ENCODE measurements at regions not wholly inside any gene's neighbourhood (a gene's known extent, or its start where the extent isn't known, plus 50 kb on each side); places are given as distances from the start of the nearest gene placed in this dataset.

DNA sequence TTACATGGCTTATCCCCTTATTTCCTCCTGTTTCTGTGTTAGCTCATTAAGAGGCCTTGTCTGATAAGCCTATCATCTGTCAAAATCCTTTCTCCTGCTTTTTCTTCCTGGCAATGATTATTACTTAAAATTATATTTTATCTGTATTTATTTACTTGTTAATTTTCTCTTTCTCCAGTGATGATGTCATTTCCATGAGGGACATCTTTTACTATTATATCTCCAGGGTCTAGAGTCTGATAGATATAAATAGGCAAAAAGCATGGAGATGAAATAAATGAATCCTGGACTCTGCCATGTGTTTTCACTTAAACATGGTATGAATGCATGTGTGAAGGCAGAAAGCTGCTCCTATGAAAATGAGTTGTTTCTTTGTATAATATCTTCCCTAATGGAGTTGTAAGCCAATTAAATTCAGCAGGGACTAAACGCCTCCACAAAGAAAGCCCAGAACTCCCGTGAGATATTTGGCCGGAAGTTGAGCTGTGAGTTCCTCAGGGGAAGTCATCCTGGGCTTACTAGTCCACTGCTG is 375.2 kb downstream of the TUSC7 start:
- no peaks in the 10 kb centered on the region for H3K4me1 Mint-ChIP-seq
- no peaks in the 10 kb centered on the region for H3K27me3 Mint-ChIP-seq
- no peak overlapping the region for H3K27ac Mint-ChIP-seq
- peaks cover 2% of the 10 kb centered on the region for H3K36me3 Mint-ChIP-seq
- H3K9me3 Mint-ChIP-seq = no peaks in the 10 kb centered on the region
- H3K4me3 Mint-ChIP-seq = no peak overlapping the region

DNA sequence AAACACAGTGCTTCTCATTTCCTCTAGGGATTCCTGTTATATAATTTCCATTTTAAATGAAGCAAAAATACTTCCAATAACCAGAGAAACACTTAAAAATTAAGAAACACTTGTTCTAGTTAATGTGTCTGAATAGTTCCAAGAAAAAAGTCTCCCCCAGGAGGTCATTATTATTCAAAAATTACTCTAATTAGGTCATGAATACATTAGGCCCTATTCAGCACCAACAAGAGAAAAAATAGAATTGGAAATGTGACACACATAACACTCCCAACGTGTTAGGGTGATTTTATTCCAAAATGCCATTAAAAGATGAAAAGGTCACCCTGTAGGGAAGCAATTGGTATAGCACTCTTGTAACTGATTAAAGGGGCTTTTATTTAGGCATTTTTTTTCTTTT is 382.1 kb downstream of the TUSC7 start:
- no peaks in the 10 kb centered on the region for H3K9me3 Mint-ChIP-seq
- H3K36me3 Mint-ChIP-seq = peaks cover 2% of the 10 kb centered on the region
- H3K4me1 Mint-ChIP-seq = no peaks in the 10 kb centered on the region
- peaks cover 2% of the 10 kb centered on the region for H3K27me3 Mint-ChIP-seq
- no peak overlapping the region for H3K27ac Mint-ChIP-seq
- no peak overlapping the region for H3K4me3 Mint-ChIP-seq

DNA sequence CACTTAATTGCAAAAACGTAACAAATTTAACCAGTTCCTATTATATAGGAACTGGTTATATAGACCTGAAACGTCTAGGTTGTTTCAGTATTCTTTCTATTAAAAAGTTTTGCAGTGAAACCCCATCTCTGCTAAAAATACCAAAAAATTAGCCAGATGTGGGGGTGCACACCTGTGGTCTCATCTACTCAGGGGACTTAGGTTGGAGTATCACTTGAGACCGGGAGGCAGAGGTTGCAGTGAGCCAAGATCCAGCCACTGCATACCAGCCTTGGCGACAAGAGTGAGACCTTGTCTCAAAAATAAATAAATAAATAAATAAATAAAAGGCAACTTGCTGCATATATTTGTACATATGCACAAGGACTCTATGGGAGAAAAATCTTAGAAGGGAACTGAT is 387.0 kb downstream of the TUSC7 start:
- peaks cover 2% of the 10 kb centered on the region for H3K27me3 Mint-ChIP-seq
- H3K36me3 Mint-ChIP-seq = no peaks in the 10 kb centered on the region
- H3K4me3 Mint-ChIP-seq = no peak overlapping the region
- no peak overlapping the region for H3K27ac Mint-ChIP-seq
- H3K4me1 Mint-ChIP-seq = no peaks in the 10 kb centered on the region
- H3K9me3 Mint-ChIP-seq = no peaks in the 10 kb centered on the region

DNA sequence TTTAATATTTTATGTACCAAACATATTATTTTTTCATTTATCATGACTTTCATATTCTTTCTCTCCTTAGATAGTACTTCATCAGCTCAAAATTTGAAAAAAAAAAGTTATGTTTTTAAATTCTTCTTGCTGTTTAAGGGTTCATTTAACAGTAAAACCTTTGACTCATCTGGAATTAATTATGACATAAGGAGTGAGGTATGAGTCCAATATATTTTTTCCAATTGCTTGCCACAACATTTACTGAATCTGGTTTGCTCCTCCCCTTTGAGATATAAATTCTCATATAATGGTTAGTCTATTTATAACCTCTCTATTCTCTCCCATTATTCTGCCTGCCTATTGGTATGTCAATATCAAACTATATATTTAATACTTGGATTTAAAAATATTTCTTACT is 387.8 kb downstream of the TUSC7 start:
- Mint-ChIP-seq H3K27ac (no peak overlapping the region), H3K4me1 (no peaks in the 10 kb centered on the region), H3K27me3 (peaks cover 2% of the 10 kb centered on the region), H3K36me3 (no peaks in the 10 kb centered on the region), H3K9me3 (no peaks in the 10 kb centered on the region), H3K4me3 (no peak overlapping the region)

DNA sequence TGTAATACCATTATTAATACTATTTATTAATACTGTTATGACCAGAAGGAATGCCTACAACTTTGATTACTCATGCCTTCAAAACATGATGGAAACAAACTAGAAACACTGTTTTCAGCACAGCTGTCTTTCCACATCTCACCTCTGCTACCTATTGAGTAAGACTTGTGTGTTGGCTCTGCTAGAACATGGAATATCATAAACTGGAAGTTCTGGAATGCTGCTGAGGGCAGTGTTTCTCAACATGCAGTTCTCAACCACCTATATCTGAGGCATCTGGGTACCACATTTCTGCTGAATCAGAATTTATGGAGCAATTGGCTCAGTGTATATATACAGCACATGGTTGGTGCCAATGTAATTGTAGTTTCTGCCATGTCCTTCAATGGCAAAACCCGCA is 392.1 kb downstream of the TUSC7 start:
- H3K27ac Mint-ChIP-seq = no peak overlapping the region
- H3K36me3 Mint-ChIP-seq = no peaks in the 10 kb centered on the region
- no peaks in the 10 kb centered on the region for H3K4me1 Mint-ChIP-seq
- no peaks in the 10 kb centered on the region for H3K27me3 Mint-ChIP-seq
- no peak overlapping the region for H3K4me3 Mint-ChIP-seq
- H3K9me3 Mint-ChIP-seq = peaks cover 0 to 2% (median 0%) of the 10 kb centered on the region in 3 donors

DNA sequence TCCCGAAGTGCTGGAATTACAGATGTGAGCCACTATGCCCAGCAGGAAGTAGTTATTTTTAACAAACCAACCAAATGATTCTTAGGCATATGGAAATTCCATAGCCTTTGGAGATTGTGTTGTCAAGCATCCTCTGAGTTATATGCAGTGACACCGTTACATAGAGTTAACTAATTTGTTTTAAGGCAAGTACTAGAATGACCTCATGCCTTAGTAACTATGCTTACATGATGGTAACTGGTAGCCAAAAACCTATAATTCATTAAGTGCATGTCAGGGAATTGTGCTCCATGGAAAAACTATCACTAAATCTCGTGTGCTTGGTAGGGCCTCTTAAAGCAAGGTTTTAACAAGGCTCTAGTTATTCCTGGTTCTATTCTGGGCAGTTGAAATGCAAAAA is 392.8 kb downstream of the TUSC7 start:
- Mint-ChIP-seq H3K27me3 (no peaks in the 10 kb centered on the region), H3K4me3 (no peak overlapping the region), H3K27ac (no peak overlapping the region), H3K36me3 (no peaks in the 10 kb centered on the region), H3K9me3 (peaks cover 0 to 2% (median 0%) of the 10 kb centered on the region in 3 donors), H3K4me1 (no peaks in the 10 kb centered on the region)

DNA sequence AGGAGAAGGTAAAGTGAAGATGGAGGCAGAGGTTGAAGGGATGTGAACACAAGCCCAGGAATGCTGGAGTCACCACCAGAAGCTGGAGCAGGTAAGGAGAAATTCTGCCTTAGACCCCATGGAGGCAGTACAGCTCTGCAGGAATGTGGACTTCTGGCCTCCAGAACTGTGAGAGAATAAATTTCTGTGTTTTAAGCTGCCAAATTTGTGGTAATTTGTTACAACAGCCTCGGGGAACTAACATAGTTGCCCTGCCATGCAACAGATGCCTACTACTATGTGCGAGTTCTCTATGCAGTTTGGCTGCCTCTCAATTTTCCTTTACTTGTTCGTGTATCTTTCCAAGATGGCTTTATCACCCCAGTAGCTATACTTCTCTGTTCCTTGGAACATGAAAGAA is 394.1 kb downstream of the TUSC7 start:
- peaks cover 3% of the 10 kb centered on the region for H3K36me3 Mint-ChIP-seq
- H3K27me3 Mint-ChIP-seq = no peaks in the 10 kb centered on the region
- H3K4me1 Mint-ChIP-seq = no peaks in the 10 kb centered on the region
- H3K4me3 Mint-ChIP-seq = no peak overlapping the region
- peaks cover 0 to 4% (median 2%) of the 10 kb centered on the region in 3 donors for H3K9me3 Mint-ChIP-seq
- H3K27ac Mint-ChIP-seq = no peak overlapping the region

DNA sequence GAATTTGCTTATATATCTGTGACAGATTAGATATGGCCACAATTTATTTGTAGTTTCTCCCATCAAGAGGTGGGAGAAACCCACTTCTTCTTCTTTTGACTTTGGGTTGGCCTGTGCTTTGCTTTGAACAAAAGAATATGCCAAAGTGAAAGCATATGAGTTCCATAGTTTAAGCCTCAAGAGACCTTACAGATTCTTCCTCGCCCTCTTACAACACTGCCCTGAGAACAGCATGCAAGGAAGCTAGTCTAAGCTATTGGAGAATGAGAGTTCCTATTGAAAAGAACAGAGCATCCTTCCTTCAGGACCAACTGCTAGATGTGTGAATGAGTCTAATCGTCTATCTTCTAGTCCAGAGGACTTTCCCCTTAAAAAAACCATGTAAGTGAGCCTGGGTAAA is 394.8 kb downstream of the TUSC7 start:
- Mint-ChIP-seq H3K36me3 (peaks cover 3% of the 10 kb centered on the region), H3K27me3 (no peaks in the 10 kb centered on the region), H3K27ac (no peak overlapping the region), H3K4me1 (no peaks in the 10 kb centered on the region), H3K9me3 (peaks cover 0 to 4% (median 2%) of the 10 kb centered on the region in 3 donors), H3K4me3 (no peak overlapping the region)

DNA sequence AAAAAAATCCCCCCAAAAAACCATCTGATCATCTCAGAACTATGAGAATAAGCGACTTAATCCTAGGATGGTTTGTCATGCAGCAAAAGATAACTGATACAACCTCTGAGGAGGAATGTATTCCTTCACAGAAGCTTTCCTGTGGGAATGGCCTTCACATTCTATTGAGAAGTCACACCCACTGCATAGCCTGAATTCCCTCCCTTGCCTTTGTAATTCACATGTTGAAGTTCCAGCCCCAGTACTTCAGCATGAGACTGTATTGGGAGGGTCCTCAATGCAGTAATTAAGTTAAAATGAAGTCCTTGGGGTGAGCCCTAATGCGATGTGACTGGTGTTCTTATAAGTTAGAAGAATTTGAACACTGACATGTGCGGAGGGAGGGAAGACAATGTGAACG is 395.2 kb downstream of the TUSC7 start:
- no peak overlapping the region for H3K27ac Mint-ChIP-seq
- no peaks in the 10 kb centered on the region for H3K4me1 Mint-ChIP-seq
- no peaks in the 10 kb centered on the region for H3K27me3 Mint-ChIP-seq
- H3K4me3 Mint-ChIP-seq = no peak overlapping the region
- peaks cover 0 to 4% (median 2%) of the 10 kb centered on the region in 3 donors for H3K9me3 Mint-ChIP-seq
- peaks cover 3% of the 10 kb centered on the region for H3K36me3 Mint-ChIP-seq

DNA sequence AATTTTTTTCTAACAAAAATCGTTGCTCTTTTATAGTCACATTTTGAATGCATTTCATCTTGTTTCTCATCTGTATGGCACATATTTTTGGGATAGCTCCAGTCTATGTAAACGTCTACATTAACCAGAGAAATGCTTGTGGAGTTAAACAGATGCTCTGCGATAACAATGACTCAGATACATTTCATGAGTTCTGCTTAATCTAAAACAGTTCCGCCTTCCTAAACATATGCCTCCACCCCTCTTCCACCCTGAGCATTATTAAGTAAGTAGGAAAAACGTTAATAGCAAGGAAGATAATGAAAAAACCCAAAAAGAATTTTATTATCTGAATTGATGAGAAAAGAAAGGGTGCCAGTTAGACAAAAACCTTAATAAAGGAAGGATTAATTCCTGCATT is 396.1 kb downstream of the TUSC7 start:
- H3K4me3 Mint-ChIP-seq = no peak overlapping the region
- H3K36me3 Mint-ChIP-seq = peaks cover 3% of the 10 kb centered on the region
- H3K27ac Mint-ChIP-seq = no peak overlapping the region
- no peaks in the 10 kb centered on the region for H3K27me3 Mint-ChIP-seq
- no peaks in the 10 kb centered on the region for H3K4me1 Mint-ChIP-seq
- peaks cover 0 to 4% (median 2%) of the 10 kb centered on the region in 3 donors for H3K9me3 Mint-ChIP-seq

DNA sequence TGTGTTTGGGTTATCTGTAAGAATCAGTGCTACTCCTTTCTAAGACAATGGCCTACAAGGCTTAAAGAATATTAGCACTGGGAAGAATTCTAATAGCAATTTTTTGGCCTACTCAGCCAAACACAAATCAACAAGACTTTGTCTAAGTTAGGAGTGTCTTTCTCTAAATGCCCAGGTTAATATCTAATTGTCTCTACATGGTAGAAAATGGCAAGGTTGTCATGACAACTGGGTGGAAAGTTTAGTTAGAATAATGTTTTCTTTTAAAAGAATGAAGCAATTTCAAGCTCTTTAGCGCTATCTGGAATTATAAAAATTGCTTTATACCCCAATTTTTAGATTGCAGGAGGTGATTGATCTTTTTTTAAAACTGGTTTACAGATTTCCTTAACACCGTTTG is 396.8 kb downstream of the TUSC7 start:
- Mint-ChIP-seq H3K4me1 (no peaks in the 10 kb centered on the region), H3K36me3 (peaks cover 3% of the 10 kb centered on the region), H3K9me3 (peaks cover 0 to 4% (median 2%) of the 10 kb centered on the region in 3 donors)

DNA sequence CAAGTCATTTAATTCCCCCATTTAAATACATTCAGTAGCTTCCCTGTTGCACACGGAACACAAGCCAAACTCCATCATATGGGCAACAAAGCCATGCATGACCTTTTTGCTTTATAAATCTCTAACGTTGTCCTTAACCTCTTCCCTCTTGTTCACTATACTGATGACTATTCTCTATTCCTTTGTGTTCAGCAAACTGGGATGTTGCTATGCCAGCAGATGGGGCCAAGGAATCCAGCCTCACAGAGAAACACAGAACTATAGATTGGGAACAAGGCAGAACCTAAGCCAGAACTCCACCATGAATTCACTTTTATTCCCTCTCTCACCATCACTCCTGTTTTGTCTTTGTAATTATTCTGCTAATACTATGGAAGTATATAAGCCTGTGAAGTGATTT is 398.4 kb downstream of the TUSC7 start:
- Mint-ChIP-seq H3K27me3 (peaks cover 1% of the 10 kb centered on the region), H3K27ac (no peak overlapping the region), H3K4me1 (peaks cover 0 to 3% (median 0%) of the 10 kb centered on the region in 3 donors), H3K36me3 (peaks cover 3% of the 10 kb centered on the region), H3K4me3 (no peak overlapping the region), H3K9me3 (peaks cover 0 to 4% (median 2%) of the 10 kb centered on the region in 3 donors)

More for the DNA sequence above, 396.8 kb downstream of the TUSC7 start:
- no peak overlapping the region for H3K4me3 Mint-ChIP-seq
- H3K27ac Mint-ChIP-seq = no peak overlapping the region
- peaks cover under 1% of the 10 kb centered on the region for H3K27me3 Mint-ChIP-seq

DNA sequence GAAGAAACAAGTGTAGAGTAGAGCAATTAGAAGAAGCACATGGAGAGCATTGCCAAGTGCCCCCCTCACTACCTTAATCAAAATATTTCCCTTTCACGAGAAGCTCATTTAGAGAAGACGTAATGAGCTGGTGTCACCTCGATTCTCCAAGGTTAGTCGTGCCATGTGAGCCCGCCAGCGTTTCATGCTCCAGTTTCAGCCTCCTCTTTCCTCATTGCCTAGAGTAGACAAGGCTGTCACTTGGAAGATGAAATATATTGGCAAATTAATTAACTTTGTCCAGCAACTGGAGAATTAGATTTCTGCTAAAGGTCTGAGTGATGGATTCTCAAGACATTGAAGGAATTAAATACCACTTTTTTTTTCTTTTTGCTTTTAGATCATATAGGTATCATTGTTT is 399.6 kb downstream of the TUSC7 start:
- no peak overlapping the region for H3K27ac Mint-ChIP-seq
- peaks cover 1% of the 10 kb centered on the region for H3K27me3 Mint-ChIP-seq
- peaks cover 0 to 3% (median 0%) of the 10 kb centered on the region in 3 donors for H3K4me1 Mint-ChIP-seq

DNA sequence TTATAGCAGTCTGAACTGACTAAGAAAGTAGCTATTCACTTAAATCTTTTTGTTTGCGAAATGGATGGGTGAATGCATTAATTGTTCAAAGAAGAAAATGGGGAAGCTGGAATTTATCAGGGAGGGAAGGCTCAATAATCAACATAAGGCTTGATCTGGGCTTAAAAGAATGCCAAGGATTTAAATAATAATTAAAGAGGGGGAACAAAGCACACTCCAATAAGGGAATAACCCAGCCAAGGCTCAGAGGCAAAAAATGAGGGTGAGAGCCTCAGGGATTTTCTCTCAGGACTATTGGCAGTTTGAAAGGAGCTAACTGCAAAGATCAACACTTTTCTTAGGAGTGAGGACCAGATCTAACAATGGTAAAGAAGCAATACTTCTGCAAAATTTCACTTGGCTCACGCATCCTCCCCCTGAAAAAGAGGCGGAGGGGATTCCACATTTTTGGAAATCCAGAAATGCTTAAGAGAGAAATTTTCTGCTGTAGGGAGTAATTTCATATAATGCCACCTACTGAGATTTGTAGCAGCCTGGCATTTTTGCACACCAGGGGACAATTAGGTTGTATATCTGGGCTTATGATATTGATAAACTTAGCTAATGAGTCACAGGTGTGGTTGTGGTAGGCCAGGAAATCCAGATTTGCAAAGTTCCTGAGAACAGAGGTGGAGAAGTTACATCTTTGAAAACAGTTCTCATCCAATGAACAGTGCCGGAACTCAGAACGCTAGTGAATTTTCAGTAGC is 405.1 kb downstream of the TUSC7 start:
- Mint-ChIP-seq H3K27me3 (peaks cover 1% of the 10 kb centered on the region), H3K27ac (no peak overlapping the region), H3K4me3 (no peak overlapping the region), H3K36me3 (peaks cover 1% of the 10 kb centered on the region), H3K9me3 (no peaks in the 10 kb centered on the region), H3K4me1 (peaks cover 0 to 3% (median 0%) of the 10 kb centered on the region in 3 donors)

More for the DNA sequence above, 399.6 kb downstream of the TUSC7 start:
- Mint-ChIP-seq H3K9me3 (peaks cover 0 to 4% (median 0%) of the 10 kb centered on the region in 3 donors), H3K4me3 (no peak overlapping the region), H3K36me3 (peaks cover 3% of the 10 kb centered on the region)

DNA sequence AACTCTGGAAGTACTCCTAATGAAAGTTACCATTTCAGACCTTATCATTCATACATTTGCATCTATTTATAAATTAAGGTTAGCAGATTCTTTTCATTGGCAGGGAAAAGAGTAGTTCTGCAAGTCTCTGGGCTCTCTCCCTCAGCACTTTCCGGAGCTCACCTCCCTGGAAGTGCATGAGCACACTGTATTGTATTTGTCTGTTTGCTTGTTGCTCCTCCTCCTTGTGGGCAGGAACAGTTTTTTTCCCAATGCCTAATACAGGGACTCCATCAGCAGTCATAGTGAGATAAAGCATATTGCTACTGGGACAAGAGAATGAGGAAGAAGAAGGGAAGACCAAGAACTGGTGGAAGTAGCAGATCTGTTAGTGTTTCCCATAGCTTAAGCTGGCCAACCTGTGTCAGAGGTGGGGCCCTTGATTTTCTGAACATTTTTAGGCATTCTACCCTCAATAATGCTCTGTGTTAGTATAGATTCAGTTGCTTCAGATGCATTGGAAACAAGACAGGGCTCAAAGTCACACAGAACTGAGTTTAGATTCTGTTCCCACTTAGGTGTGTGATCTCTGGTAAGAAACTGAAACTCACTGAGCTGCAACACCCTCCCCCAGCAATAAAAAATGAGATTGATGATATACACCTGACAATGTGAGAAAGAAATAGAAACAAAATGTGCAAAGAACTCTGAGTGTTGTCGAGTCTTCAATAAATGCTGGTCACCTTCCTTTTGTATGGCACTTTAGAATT is 407.8 kb downstream of the TUSC7 start:
- H3K4me3 Mint-ChIP-seq = no peak overlapping the region
- no peak overlapping the region for H3K27ac Mint-ChIP-seq
- H3K4me1 Mint-ChIP-seq = peaks cover 0 to 3% (median 0%) of the 10 kb centered on the region in 3 donors
- peaks cover 1% of the 10 kb centered on the region for H3K36me3 Mint-ChIP-seq
- H3K27me3 Mint-ChIP-seq = no peaks in the 10 kb centered on the region
- H3K9me3 Mint-ChIP-seq = no peaks in the 10 kb centered on the region

Data from IgD-negative memory B cell (primary cell).